Panc1 (cell line): ENCODE measurements at regions not wholly inside any gene's neighbourhood (a gene's known extent, or its start where the extent isn't known, plus 50 kb on each side); places are given as distances from the start of the nearest gene placed in this dataset.

Source experiments
- SIN3A ChIP-seq: IDR thresholded peaks from 2 replicates; pipeline ENCODE4 v1.6.1; 2012; ENCODE audit warnings: low read depth, mild to moderate bottlenecking, low read length, moderate library complexity, borderline replicate concordance; ENCODE audit not compliant: insufficient read depth
- TF ChIP-seq, protein P1 (sequence below): fragments of 450-650 bp; IDR thresholded peaks from 2 replicates; pipeline ENCODE4 v1.5.1; 2017; ENCODE audit warnings: mild to moderate bottlenecking
- TF ChIP-seq, protein P2 (sequence below), 2 experiments: IDR thresholded peaks; 2 replicates each; pipeline ENCODE4 v1.6.1; 2011 to 2012; ENCODE audit warnings: low read depth in 2 of 2, control low read depth in 1 of 2, low read length in 1 of 2, mild to moderate bottlenecking in 1 of 2, moderate library complexity in 1 of 2; ENCODE audit not compliant: insufficient read depth in 1 of 2

GRCh38 chr5:118236108-118236849 lies 752.1 kb downstream of the DTWD2 start:
- TF ChIP-seq, protein P1, sequence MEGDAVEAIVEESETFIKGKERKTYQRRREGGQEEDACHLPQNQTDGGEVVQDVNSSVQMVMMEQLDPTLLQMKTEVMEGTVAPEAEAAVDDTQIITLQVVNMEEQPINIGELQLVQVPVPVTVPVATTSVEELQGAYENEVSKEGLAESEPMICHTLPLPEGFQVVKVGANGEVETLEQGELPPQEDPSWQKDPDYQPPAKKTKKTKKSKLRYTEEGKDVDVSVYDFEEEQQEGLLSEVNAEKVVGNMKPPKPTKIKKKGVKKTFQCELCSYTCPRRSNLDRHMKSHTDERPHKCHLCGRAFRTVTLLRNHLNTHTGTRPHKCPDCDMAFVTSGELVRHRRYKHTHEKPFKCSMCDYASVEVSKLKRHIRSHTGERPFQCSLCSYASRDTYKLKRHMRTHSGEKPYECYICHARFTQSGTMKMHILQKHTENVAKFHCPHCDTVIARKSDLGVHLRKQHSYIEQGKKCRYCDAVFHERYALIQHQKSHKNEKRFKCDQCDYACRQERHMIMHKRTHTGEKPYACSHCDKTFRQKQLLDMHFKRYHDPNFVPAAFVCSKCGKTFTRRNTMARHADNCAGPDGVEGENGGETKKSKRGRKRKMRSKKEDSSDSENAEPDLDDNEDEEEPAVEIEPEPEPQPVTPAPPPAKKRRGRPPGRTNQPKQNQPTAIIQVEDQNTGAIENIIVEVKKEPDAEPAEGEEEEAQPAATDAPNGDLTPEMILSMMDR: no peak
- no peak for TF ChIP-seq SIN3A
- TF ChIP-seq, protein P2, sequence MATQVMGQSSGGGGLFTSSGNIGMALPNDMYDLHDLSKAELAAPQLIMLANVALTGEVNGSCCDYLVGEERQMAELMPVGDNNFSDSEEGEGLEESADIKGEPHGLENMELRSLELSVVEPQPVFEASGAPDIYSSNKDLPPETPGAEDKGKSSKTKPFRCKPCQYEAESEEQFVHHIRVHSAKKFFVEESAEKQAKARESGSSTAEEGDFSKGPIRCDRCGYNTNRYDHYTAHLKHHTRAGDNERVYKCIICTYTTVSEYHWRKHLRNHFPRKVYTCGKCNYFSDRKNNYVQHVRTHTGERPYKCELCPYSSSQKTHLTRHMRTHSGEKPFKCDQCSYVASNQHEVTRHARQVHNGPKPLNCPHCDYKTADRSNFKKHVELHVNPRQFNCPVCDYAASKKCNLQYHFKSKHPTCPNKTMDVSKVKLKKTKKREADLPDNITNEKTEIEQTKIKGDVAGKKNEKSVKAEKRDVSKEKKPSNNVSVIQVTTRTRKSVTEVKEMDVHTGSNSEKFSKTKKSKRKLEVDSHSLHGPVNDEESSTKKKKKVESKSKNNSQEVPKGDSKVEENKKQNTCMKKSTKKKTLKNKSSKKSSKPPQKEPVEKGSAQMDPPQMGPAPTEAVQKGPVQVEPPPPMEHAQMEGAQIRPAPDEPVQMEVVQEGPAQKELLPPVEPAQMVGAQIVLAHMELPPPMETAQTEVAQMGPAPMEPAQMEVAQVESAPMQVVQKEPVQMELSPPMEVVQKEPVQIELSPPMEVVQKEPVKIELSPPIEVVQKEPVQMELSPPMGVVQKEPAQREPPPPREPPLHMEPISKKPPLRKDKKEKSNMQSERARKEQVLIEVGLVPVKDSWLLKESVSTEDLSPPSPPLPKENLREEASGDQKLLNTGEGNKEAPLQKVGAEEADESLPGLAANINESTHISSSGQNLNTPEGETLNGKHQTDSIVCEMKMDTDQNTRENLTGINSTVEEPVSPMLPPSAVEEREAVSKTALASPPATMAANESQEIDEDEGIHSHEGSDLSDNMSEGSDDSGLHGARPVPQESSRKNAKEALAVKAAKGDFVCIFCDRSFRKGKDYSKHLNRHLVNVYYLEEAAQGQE (IDR thresholded peaks at IDR 0.05; ENCODE audit: insufficient read depth in 1 of 2, low read depth in 2 of 2, low read length in 1 of 2): no peak
